ENCODE measurements at regions not wholly inside any gene's neighbourhood (a gene's known extent, or its start where the extent isn't known, plus 50 kb on each side); places are given as distances from the start of the nearest gene placed in this dataset.

DNA sequence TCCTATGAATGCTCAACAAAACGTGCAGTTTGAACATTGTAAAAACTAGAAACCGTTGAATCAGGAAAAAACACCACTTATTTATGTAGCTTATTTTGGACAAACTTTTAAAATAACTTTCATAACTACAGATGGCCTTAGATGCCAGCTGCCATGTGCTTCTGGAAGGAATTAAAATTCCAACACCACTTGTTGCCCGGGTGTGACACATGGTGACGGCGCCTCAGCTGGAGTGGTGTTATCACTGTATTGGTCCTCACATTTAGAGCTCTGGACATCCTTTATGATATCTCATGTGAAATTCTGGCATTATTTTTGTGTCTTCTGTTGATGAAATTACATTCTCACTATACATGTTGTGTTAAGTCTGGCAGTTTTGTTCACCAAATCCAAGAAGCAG, 211.0 kb downstream of the IPO8 start:
- H3K36me3 ChIP-seq (ENCODE audit: control insufficient read depth in 2 of 2, insufficient read depth in 1 of 2, low read length in 2 of 2): no peaks in the 10 kb centered on the region
- ChIA-PET CTCF (interaction anchor here (0.6 kb wide), 1 partner anchor 659 kb away, joined by 3 read pairs; no protein-coding TSS in a partner anchor), POLR2A (no interaction called here)
- no peak overlapping the region for H3K4me3 ChIP-seq (ENCODE audit: low read depth, low read length)
- TF ChIP-seq SCRT2 (tag by site-specific recombination; IDR thresholded peaks at IDR 0.05) (peak; percentile 69), ZNF174 (tag by site-specific recombination; IDR thresholded peaks at IDR 0.05) (no peak)
- no peaks in the 10 kb centered on the region for H3K9me3 ChIP-seq (ENCODE audit: control insufficient read depth, insufficient read depth, low read depth, low read length)
- H3K4me1 ChIP-seq (ENCODE audit: control insufficient read depth, insufficient read depth, low read length): no peaks in the 10 kb centered on the region
- H3K27ac ChIP-seq (ENCODE audit: extremely low read depth, low read depth, low read length): no peak overlapping the region

GRCh38 chr12:30482650-30483049, 213.0 kb downstream of the IPO8 start:
- POLR2A ChIA-PET: no interaction called here
- no peak for TF ChIP-seq ZNF677 (tag by site-specific recombination; IDR thresholded peaks at IDR 0.05)
- no peak for TF ChIP-seq ZNF701 (tag by site-specific recombination; IDR thresholded peaks at IDR 0.05)
- no peak for TF ChIP-seq KLF17 (tag by site-specific recombination; IDR thresholded peaks at IDR 0.05)
- no peak for TF ChIP-seq ZNF776 (tag by site-specific recombination; IDR thresholded peaks at IDR 0.05; ENCODE audit: borderline replicate concordance)
- TF ChIP-seq RBAK (tag by site-specific recombination; IDR thresholded peaks at IDR 0.05): no peak
- no peak for TF ChIP-seq ZNF155 (tag by site-specific recombination; IDR thresholded peaks at IDR 0.05)
- no peak for TF ChIP-seq ZNF366 (tag by site-specific recombination; conservative IDR thresholded peaks at IDR 0.05)
- TF ChIP-seq ZNF529 (tag by site-specific recombination; IDR thresholded peaks at IDR 0.05; ENCODE audit: insufficient replicate concordance): no peak
- no peak for TF ChIP-seq GLI2 (tag by site-specific recombination; IDR thresholded peaks at IDR 0.05; ENCODE audit: borderline replicate concordance, low read depth)
- no peak for TF ChIP-seq ZNF404 (tag by site-specific recombination; IDR thresholded peaks at IDR 0.05)
- TF ChIP-seq ZNF76 (tag by site-specific recombination; IDR thresholded peaks at IDR 0.05; ENCODE audit: borderline replicate concordance, low read depth): no peak
- TF ChIP-seq YY1 (tag by site-specific recombination; IDR thresholded peaks at IDR 0.05): no peak
- Histone ChIP-seq H3K27ac (ENCODE audit: extremely low read depth, low read depth, low read length) (no peak overlapping the region), H3K4me3 (ENCODE audit: low read depth, low read length) (no peak overlapping the region), H3K4me1 (ENCODE audit: control insufficient read depth, insufficient read depth, low read length) (no peaks in the 10 kb centered on the region), H3K36me3 (ENCODE audit: control insufficient read depth in 2 of 2, insufficient read depth in 1 of 2, low read length in 2 of 2) (no peaks in the 10 kb centered on the region), H3K9me3 (ENCODE audit: control insufficient read depth, insufficient read depth, low read depth, low read length) (no peaks in the 10 kb centered on the region)
- CTCF ChIA-PET: no interaction called here

DNA sequence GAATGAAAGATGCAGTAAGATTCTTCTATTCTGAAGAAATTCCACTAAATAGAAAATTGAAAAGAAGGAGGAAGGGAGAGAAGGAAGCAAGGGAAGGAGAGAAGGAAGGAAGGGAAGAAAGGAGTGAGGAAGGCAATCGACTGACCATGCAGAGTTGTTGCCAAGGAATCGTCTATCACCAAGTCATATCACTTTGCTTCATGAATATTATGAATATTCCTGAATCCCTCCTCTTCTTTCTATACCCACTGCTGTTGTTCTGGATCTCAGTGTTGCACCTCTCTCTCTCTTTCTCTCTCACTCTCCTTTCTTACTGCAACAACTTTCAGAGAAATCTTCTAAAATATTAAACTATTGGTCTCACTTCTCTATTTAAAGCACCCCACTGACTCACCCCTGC, 222.4 kb downstream of the IPO8 start:
- Histone ChIP-seq H3K9me3 (ENCODE audit: control insufficient read depth, insufficient read depth, low read depth, low read length) (no peaks in the 10 kb centered on the region), H3K36me3 (ENCODE audit: control insufficient read depth in 2 of 2, insufficient read depth in 1 of 2, low read length in 2 of 2) (no peaks in the 10 kb centered on the region), H3K27ac (ENCODE audit: extremely low read depth, low read depth, low read length) (no peak overlapping the region), H3K4me3 (ENCODE audit: low read depth, low read length) (no peak overlapping the region), H3K4me1 (ENCODE audit: control insufficient read depth, insufficient read depth, low read length) (no peaks in the 10 kb centered on the region)
- ChIA-PET POLR2A (no interaction called here), CTCF (no interaction called here)
- TF ChIP-seq ZNF830 (tag by site-specific recombination; IDR thresholded peaks at IDR 0.05; ENCODE audit: low read depth) (no peak), ZNF785 (tag by site-specific recombination; IDR thresholded peaks at IDR 0.05) (no peak), ZNF132 (tag by site-specific recombination; IDR thresholded peaks at IDR 0.05; ENCODE audit: borderline replicate concordance) (no peak), SCRT1 (tag by site-specific recombination; IDR thresholded peaks at IDR 0.05; ENCODE audit: borderline replicate concordance) (no peak), ATF2 (tag by site-specific recombination; IDR thresholded peaks at IDR 0.05; ENCODE audit: low read depth) (no peak), CTCF (tag by site-specific recombination; IDR thresholded peaks at IDR 0.05) (no peak), ZSCAN4 (tag by site-specific recombination; IDR thresholded peaks at IDR 0.05) (no peak), ZNF544 (tag by site-specific recombination; IDR thresholded peaks at IDR 0.05) (no peak), SP2 (tag by site-specific recombination; IDR thresholded peaks at IDR 0.05) (no peak)
- TF ChIP-seq, protein P1, sequence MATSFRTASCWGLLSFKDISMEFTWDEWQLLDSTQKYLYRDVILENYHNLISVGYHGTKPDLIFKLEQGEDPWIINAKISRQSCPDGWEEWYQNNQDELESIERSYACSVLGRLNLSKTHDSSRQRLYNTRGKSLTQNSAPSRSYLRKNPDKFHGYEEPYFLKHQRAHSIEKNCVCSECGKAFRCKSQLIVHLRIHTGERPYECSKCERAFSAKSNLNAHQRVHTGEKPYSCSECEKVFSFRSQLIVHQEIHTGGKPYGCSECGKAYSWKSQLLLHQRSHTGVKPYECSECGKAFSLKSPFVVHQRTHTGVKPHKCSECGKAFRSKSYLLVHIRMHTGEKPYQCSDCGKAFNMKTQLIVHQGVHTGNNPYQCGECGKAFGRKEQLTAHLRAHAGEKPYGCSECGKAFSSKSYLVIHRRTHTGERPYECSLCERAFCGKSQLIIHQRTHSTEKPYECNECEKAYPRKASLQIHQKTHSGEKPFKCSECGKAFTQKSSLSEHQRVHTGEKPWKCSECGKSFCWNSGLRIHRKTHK (tag by site-specific recombination; IDR thresholded peaks at IDR 0.05): no peak

Measured in HEK293 (cell line).